Thyroid gland (tissue), 4 donors: ENCODE measurements at regions not wholly inside any gene's neighbourhood (a gene's known extent, or its start where the extent isn't known, plus 50 kb on each side); places are given as distances from the start of the nearest gene placed in this dataset.
A peak's percentile ranks its signal among the peaks of the same experiment; 100 is the strongest.

ENCODE experiments used
- DNase-seq, 2 donors: peaks; one replicate each; pipeline ENCODE4 v3.0.0-alpha.2; 2019
- H3K27ac ChIP-seq, 3 donors: fragments of 200-600 bp; sonication (generic); 1 replicate in 2 of 3; 2 replicates in 1 of 3; pipeline ENCODE4 v1.5.1; 2016 to 2019; ENCODE audit warnings: mild to moderate bottlenecking in 1 of 3, moderate library complexity in 1 of 3
- H3K27me3 ChIP-seq: fragments of 200-600 bp; sonication (generic); one replicate; pipeline ENCODE4 v1.5.1; 2019
- H3K36me3 ChIP-seq, 2 donors: fragments of 200-600 bp; sonication (generic); one replicate each; pipeline ENCODE4 v1.5.1; 2016 to 2019
- H3K4me1 ChIP-seq, 2 donors: fragments of 200-600 bp; sonication (generic); one replicate each; pipeline ENCODE4 v1.5.1; 2017 to 2019
- H3K4me3 ChIP-seq, 3 donors: fragments of 200-600 bp; sonication (generic); replicated peaks in 1 of 3; 1 replicate in 2 of 3; 2 replicates in 1 of 3; pipeline ENCODE4 v1.5.1; 2016; ENCODE audit warnings: mild to moderate bottlenecking in 1 of 3
- H3K9me3 ChIP-seq: fragments of 200-600 bp; sonication (generic); one replicate; pipeline ENCODE4 v1.5.1; 2017
- CTCF ChIP-seq, 6 experiments: fragments of 200-600 bp in 3 of 6; fragments of 450-650 bp in 3 of 6; sonication (generic) in 3 of 6; IDR thresholded peaks; one replicate each; pipeline ENCODE4 v1.5.1; 2016 to 2019; ENCODE audit warnings: antibody characterized with exemption in 6 of 6, mild to moderate bottlenecking in 2 of 6, inconsistent platforms in 1 of 6, moderate library complexity in 1 of 6
- POLR2A ChIP-seq, 2 donors: fragments of 450-650 bp; IDR thresholded peaks; one replicate each; pipeline ENCODE4 v1.6.1; 2017; ENCODE audit warnings: antibody characterized with exemption in 2 of 2, mild to moderate bottlenecking in 2 of 2, moderate library complexity in 1 of 2
- WGBS, 2 donors: methylation state at CpG; one replicate each; pipeline ENCODE4 v1.1.5; 2017; 5-methylcytosine and 5-hydroxymethylcytosine counted together
- intact Hi-C: fragments of 100-400 bp; cut with DNase I; formaldehyde crosslinking; loops from one replicate; pipeline ENCODE4 v1.15.1; 2023

GRCh38 chr15:67892559-67893377 is 52.9 kb upstream of the RNU6-1 start:
- peaks cover 0 to 3% of the 10 kb centered on the region in 2 donors for H3K4me1 ChIP-seq
- H3K9me3 ChIP-seq = no peaks in the 10 kb centered on the region
- TF ChIP-seq CTCF (IDR thresholded peaks at IDR 0.05) = no peak
- no peak for TF ChIP-seq POLR2A (IDR thresholded peaks at IDR 0.05)
- no peak overlapping the region for H3K4me3 ChIP-seq
- H3K27me3 ChIP-seq = no peaks in the 10 kb centered on the region
- peak in 1 of 2 donors; percentile 8 for DNase-seq
- peak overlapping the region in 2 of 3 donors; percentile 10 to 18 for H3K27ac ChIP-seq
- intact Hi-C loops = no loop called here
- no peaks in the 10 kb centered on the region for H3K36me3 ChIP-seq
- WGBS, 2 donors = 92% methylated on average over 2 of the region's 2 CpGs

- no peak for DNase-seq
- no peak overlapping the region for H3K27ac ChIP-seq
- no peaks in the 10 kb centered on the region for H3K9me3 ChIP-seq
- intact Hi-C loops = no loop called here
- H3K27me3 ChIP-seq = no peaks in the 10 kb centered on the region
- peaks cover 0 to 3% of the 10 kb centered on the region in 2 donors for H3K4me1 ChIP-seq
- TF ChIP-seq CTCF (IDR thresholded peaks at IDR 0.05) = no peak
- no peak for TF ChIP-seq POLR2A (IDR thresholded peaks at IDR 0.05)
- no peaks in the 10 kb centered on the region for H3K36me3 ChIP-seq
- H3K4me3 ChIP-seq = no peak overlapping the region
Observed at GRCh38 chr15:67895237-67895636, 55.4 kb upstream of the RNU6-1 start.

- 85 to 87% methylated on average over 3 of the region's 3 CpGs for WGBS, 2 donors
- no peak overlapping the region for H3K27ac ChIP-seq
- no peak for DNase-seq
- H3K9me3 ChIP-seq = no peaks in the 10 kb centered on the region
- intact Hi-C loops = no loop called here
- no peak overlapping the region for H3K4me3 ChIP-seq
- TF ChIP-seq POLR2A (IDR thresholded peaks at IDR 0.05) (no peak), CTCF (IDR thresholded peaks at IDR 0.05) (no peak)
- H3K27me3 ChIP-seq = no peaks in the 10 kb centered on the region
- H3K36me3 ChIP-seq = no peaks in the 10 kb centered on the region
- peaks cover 0 to 3% of the 10 kb centered on the region in 2 donors for H3K4me1 ChIP-seq
Observed at GRCh38 chr15:67897646-67898339, 57.9 kb upstream of the RNU6-1 start.

- Histone ChIP-seq H3K9me3 (no peaks in the 10 kb centered on the region), H3K4me1 (peaks cover 0 to 3% of the 10 kb centered on the region in 2 donors), H3K27ac (no peak overlapping the region), H3K4me3 (no peak overlapping the region), H3K36me3 (no peaks in the 10 kb centered on the region), H3K27me3 (no peaks in the 10 kb centered on the region)
- TF ChIP-seq CTCF (IDR thresholded peaks at IDR 0.05) (no peak), POLR2A (IDR thresholded peaks at IDR 0.05) (no peak)
- no peak for DNase-seq
- WGBS, 2 donors = 75 to 78% methylated on average over 9 of the region's 9 CpGs
- intact Hi-C loops = no loop called here
Observed at GRCh38 chr15:67899596-67900283, 59.9 kb upstream of the RNU6-1 start.
